ENCODE measurements at regions not wholly inside any gene's neighbourhood (a gene's known extent, or its start where the extent isn't known, plus 50 kb on each side); places are given as distances from the start of the nearest gene placed in this dataset.

DNA sequence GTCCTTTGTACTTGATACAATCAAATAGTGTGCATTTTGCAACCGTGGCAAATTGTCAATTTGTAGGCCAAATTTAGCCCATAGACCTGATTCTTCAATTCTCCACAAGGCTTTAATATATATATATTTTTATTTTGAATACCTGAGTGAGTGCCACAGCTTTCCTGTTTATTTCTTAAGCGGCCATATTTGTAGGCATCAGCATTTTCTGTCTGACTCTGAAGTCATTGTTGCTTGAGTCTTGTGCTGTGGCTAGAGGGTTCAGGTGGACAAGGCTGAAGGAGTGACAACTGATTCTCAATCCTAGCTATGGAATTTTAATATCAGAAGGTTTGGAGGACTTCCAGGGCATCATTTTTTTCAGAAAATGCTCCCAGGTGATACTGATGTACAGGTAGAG, 75.6 kb upstream of the NAALADL2 start:
- TF ChIP-seq, protein P1, sequence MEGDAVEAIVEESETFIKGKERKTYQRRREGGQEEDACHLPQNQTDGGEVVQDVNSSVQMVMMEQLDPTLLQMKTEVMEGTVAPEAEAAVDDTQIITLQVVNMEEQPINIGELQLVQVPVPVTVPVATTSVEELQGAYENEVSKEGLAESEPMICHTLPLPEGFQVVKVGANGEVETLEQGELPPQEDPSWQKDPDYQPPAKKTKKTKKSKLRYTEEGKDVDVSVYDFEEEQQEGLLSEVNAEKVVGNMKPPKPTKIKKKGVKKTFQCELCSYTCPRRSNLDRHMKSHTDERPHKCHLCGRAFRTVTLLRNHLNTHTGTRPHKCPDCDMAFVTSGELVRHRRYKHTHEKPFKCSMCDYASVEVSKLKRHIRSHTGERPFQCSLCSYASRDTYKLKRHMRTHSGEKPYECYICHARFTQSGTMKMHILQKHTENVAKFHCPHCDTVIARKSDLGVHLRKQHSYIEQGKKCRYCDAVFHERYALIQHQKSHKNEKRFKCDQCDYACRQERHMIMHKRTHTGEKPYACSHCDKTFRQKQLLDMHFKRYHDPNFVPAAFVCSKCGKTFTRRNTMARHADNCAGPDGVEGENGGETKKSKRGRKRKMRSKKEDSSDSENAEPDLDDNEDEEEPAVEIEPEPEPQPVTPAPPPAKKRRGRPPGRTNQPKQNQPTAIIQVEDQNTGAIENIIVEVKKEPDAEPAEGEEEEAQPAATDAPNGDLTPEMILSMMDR (IDR thresholded peaks at IDR 0.05; ENCODE audit: low read depth, low read length): no peak
- H3K4me3 ChIP-seq (replicated peaks in 1 of 2; ENCODE audit: low read depth in 2 of 2, low read length in 2 of 2): no peak overlapping the region
- DNase-seq (ENCODE audit: low read depth in 2 of 2): no peak

DNA sequence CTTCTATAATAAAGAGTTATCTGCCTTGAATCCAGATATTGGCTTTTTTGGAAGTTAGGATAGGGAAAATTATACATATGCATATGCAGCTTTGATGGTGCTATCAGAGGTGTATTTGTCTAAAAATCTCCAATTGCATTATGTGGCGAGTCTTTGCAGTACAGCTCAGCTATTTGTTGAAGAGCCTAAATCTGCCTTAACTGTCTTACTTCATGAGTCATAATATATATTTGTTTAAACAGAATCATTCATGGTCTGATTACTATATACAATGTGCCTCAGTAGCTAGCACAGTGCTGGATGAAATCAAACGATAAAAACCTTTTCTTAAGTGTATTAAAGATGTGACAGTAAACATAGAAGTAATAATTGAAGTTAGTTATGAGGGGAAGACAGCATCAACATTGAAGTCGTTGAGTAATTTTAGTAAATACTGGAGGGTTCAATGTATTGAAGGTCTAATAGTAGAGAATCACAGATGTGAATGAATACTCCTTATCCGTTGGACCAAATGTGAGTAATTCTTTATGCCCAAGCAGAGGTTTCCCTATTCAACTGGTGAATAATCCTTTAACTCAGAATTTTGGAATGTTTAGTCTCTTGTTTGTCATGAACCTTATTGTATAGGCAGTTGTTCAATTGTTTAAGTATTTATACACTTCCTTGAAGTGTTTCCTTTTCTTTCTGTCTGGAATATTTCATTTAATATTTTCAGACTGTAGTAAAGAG, 74.8 kb upstream of the NAALADL2 start:
- peak in 1 of 2 donors; percentile 56 for DNase-seq (ENCODE audit: low read depth in 2 of 2)
- H3K4me3 ChIP-seq (replicated peaks in 1 of 2; ENCODE audit: low read depth in 2 of 2, low read length in 2 of 2): no peak overlapping the region
- TF ChIP-seq, protein P1 (IDR thresholded peaks at IDR 0.05; ENCODE audit: low read depth, low read length): no peak

DNA sequence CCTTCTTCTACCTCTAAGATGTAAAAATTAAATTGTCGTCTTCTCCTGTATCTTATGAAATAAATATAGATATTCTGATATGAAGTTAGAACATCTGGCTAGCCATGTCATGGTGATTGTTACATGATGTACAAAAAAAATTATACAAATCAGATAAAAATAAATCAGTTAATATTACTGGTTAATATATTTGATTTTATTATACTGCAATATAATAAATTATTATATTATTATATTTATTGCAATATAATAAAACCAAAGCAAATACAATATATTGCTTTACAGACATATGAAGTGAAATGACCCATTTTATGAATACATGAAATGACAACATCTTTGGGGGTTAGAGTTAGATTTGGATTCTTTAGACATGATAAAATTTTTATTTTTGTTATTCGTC, 72.3 kb upstream of the NAALADL2 start:
- no peak for DNase-seq (ENCODE audit: low read depth in 2 of 2)
- no peak overlapping the region for H3K4me3 ChIP-seq (replicated peaks in 1 of 2; ENCODE audit: low read depth in 2 of 2, low read length in 2 of 2)
- TF ChIP-seq, protein P1 (IDR thresholded peaks at IDR 0.05; ENCODE audit: low read depth, low read length): no peak

- H3K4me3 ChIP-seq (replicated peaks in 1 of 2; ENCODE audit: low read depth in 2 of 2, low read length in 2 of 2): no peak overlapping the region
- TF ChIP-seq, protein P1 (IDR thresholded peaks at IDR 0.05; ENCODE audit: low read depth, low read length): no peak
- DNase-seq (ENCODE audit: low read depth in 2 of 2): no peak
Measured at GRCh38 chr3:174791161-174791560, 68.0 kb upstream of the NAALADL2 start.

DNA sequence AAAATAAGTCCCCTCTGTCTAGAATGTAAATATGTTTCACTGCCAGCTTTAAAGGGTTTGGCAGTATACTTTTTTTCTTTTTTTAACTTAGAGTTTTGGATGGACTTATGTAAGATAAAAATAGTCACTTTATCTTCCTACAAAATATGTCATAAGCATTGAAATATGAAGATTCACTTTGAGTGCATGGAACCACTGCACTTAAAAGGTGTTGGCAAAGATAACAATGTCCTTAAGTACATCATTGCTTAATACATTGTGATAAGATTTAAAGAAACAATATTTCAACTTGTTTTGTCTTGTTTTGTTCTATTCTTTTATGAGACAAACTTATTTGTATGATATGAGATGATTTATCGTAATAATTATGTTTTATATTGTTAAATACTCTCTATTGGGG, 66.3 kb upstream of the NAALADL2 start:
- no peak overlapping the region for H3K4me3 ChIP-seq (replicated peaks in 1 of 2; ENCODE audit: low read depth in 2 of 2, low read length in 2 of 2)
- TF ChIP-seq, protein P1 (IDR thresholded peaks at IDR 0.05; ENCODE audit: low read depth, low read length): no peak
- no peak for DNase-seq (ENCODE audit: low read depth in 2 of 2)
